ENCODE measurements at regions not wholly inside any gene's neighbourhood (a gene's known extent, or its start where the extent isn't known, plus 50 kb on each side); places are given as distances from the start of the nearest gene placed in this dataset.

DNA sequence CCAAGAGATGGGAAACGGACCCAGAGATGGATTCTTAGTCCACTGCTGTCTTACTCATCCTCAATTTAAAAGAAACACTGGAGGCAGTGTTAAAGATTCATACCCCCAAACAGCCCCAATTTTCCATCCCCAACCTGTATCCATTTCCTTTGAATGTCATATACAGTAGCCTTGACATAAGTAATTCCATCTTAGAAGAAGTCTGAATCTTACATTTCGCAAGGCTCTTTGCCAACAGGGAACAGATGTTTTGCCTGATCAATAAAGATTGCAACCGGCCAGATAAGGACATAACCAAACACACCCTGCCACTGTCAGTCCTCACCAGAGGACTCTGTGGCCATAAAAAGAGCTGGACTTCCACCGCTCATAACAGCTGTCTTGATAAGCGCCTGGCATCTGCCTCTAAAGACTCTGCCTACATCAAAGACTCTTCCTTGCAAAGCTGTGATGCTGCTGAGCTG lies 59.0 kb upstream of the MED9 start:
- DNase-seq (ENCODE audit: low read depth in 2 of 2): no peak

DNA sequence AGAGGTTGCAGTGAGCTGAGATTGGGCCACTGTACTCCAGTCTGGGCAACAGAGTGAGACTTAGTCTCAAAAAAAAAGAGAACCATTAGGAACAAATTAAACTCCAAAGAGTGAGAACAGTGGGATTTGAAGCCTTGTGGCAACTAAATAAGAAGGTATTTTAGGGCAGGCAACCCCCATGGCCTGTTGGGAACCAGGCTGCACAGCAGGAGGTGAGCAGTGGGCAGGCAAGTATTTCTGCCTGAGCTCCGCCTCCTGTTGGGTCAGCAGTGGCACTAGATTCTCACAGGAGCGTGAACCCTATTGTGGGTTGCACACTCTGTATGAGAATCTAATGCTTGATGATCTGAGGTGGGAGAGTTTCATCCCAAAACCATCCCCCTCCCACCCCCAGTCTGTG lies 57.6 kb upstream of the MED9 start:
- no peak for DNase-seq (ENCODE audit: low read depth in 2 of 2)

DNA sequence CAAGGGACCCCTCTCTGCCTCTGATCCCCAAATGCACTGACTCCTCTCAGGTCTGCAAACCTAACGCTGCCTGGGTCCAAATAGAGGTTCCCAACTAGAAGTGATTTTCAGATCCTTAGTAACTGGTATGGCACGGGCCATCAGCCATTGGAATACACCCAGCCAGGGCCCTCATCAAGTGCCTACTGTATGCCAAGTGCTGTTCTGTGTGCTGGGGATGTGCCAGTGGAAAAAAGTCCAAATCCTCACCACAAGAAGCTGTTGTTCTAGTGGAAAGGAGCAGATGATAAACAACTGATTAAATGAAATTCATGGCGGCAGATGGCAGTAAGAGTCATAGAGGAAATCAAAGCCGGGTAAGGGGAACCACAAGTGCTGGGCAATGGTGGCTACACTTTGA lies 57.2 kb upstream of the MED9 start:
- DNase-seq (ENCODE audit: low read depth in 2 of 2): no peak

DNA sequence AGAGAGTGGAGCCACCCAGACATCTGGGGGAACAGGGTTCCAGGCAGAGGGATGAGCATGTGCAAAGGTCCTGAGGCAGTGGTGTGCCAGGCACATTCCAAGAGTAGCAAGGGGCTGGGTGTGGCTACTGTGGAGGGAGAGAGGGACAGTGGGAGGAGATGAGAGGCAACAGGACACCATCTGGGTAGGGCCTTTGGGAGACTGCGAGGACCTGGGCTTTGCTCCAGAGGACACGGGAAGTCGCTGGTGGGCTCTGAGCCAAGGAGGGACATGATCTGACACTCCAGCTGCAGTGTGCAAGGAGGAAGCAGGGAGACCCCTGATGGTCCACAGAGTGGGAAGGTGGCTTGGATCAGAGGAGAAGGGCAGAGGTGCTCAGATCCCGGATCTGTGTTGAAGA lies 56.7 kb upstream of the MED9 start:
- DNase-seq (ENCODE audit: low read depth in 2 of 2): no peak

DNA sequence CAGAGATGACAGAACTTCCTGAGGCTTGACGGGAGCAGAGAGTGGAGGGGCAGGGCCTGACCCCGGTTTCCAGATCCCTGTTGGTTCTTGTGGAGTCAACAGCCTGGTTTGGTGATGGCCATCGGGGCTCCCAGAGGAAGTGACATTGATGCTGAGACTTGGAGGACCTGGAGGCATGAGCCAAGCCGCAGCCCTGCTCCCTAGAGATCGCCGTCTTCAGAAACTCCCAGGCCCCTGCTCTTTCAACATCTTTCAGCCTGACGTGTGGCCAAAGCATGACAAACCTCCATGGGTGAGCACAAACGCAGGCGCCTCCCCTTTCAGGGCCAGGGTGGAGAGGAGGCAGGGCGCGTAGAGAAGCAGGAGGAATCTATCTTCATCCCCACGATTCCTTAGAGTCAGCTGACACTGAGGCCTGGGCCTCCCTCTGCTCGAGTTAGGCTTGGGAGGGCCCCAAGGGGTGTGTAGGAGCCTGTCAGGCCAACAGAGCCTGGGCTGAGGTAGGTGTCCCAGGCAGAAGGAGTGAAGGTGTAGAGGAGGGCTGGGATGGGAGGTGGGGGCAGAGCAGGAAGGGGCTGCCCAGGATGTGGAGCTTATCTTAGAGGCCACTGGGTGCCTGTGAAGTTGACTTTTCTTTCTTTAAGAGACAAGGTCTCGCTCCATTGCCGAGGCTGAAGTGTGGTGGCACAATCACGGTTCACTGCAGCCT lies 56.1 kb upstream of the MED9 start:
- no peak for DNase-seq (ENCODE audit: low read depth in 2 of 2)

DNA sequence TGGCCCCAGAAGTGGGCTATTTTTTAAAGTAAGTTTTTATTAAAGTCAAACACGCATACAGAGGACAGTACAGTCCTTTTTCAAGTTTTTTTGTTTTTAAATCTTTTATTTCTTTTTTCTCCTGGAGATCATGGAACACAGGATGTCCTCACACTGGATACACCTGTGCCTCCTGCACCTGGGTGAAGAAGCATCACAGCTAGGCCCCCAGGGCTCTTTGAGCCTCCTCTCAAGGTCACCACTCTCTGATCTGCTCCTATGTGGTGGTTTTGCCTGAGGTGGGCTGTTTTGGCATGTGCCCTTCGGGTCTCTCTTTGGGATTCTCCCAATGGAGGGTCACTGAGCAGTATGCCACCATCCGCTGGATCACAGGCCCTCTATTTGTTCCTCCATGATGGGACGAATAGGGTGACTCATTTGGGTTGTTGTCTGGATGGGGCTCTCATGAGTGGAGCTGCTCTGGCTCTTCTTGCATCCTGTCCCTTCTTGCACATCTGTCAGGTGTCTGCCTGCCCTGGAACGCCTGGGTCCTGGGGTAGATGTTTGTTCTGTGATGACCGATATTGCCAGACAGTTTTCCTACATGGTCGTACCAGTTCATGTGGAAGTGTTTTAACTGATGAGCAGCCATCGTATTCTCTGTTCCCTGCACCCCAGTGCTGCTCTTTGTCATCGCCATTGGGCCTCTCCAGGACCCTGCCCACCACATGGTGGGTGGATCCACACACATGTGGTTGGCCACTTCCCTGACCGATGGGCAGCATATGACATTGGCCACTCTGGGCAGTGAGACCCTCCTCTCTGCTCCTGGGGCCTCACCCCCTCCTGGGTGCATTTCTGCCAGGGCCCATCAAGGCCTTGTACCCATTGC lies 55.2 kb upstream of the MED9 start:
- DNase-seq (ENCODE audit: low read depth in 2 of 2): no peak

DNA sequence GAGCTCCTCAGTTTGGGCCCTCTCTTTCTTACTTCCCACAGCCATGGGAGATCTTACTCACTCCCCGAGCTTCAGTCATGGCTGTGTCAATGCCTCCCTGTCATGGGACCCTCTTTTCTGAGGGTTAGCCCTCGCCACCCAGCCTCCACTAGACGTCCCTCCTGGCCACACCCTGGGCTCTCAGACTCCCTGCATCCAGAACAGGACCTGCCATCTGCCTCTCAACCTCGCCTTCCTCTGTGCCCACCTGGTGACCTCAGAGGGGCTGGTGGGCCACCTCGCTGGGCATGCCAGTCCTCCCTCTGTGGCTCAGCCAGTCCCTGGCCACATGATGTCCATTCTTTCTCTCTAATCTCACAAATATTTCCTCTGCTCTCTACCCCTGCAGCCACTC lies 54.6 kb upstream of the MED9 start:
- DNase-seq (ENCODE audit: low read depth in 2 of 2): no peak

DNA sequence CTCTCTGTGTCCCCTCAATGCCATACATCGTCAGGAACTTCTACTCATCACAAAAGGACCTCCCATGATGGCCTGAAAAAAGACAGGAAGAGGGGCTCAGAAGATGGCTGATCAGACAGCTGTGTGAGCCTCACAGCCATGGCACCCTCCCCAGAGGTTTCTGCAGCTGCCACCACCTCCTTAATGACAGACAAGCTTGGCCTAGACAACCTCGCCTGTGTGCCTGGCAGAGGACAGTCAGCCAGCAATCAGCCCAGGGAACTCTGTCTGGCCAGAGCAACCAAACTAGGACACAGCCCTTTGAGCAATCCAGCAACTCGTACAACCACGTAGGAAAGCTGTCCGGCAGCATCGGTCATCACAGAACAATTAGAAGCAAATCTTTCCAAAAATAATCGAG lies 54.2 kb upstream of the MED9 start:
- no peak for DNase-seq (ENCODE audit: low read depth in 2 of 2)

DNA sequence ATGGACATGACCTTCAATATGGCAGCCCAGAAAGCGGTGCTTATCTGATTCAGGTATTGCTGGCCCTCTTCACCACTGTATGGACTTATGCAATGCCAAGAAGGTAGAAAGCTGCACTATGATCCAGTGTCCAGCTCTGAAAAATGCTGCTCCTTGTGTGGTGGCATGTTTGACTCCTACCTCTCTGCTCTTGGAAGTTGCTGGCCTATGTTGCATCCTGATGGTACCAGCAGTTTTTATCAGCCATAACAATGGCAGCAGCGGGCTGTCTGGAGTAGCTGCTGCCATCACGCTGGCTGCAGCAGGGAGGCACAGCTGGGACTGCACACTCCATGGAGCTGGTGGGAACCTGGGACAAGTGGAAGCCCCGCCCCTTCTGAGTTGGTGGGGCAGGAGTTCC lies 53.1 kb upstream of the MED9 start:
- DNase-seq (ENCODE audit: low read depth in 2 of 2): no peak

DNA sequence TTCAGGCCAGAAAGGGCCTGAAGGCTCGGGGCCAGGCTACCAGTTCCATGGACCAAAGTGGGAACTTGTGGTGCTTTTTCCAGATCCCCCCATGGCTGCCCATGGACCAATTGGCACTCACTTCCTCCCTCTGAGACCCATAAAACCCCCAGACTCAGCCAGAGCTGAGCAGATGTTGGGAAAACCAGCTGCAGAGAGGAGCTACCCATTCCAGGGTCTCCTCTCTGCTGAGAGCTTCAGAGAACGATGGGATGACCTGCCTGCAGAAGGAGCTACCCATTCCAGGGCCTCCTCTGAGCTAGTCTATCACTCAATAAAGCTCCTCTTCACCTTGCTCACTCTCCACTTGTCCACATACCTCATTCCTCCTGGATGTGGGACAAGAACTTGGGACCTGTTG lies 52.2 kb upstream of the MED9 start:
- no peak for DNase-seq (ENCODE audit: low read depth in 2 of 2)

DNA sequence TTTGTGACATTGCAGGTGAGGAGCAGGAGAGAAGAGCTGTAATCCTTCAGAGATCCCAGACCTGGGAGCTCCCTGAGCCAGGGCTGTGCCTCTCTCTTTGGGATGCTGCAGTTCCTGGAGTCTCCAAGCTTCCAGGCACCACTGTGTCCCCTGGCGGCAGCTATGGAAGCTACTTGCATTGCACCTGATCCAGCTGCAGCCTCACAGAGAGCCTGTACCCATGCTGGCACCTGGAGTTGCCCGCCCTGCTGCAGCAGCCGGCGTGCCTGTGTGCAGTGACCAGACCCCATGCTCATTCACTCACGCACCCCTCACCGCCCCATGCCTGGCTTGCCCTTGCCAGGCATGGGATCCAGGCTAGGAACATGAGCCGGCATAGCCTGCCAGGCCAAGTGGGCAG lies 51.8 kb upstream of the MED9 start:
- no peak for DNase-seq (ENCODE audit: low read depth in 2 of 2)

DNA sequence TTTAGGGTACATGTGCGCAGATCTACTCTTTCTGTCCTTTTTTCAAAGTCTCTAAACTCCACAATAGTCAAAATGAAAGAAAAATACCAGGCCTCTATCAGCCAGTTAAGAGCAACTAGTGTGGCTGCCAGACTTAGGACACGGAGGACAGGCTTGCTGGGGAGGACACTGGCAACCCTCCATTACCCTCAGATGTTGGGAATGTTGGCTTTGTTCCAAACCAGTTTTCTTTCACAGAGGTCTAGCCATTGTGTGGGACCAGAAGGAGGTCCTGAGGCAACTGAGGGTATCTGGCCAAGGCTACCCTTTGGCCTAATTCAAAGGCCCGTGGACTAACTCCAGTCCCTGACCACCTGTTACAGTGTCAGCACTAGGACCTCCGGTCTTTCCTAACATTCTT lies 51.2 kb upstream of the MED9 start:
- DNase-seq (ENCODE audit: low read depth in 2 of 2): no peak

DNA sequence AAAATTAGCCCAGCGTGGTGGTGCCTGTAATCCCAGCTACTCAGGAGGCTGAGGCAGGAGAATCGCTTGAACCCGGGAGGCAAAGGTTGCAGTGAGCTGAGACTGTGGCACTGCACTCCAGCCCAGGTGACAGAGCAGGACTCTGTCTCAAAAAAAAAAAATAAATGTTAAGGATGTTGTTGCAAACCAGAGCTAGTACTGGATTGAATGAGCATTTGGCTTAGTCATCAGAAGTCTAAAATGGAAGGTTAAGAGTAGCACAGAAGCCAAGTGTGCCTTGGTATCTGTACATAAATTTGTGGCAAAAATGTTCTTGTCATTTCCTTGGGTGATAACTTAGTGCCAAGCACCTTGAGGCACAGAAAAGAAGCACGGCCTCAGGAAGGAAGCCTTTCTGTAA lies 50.6 kb upstream of the MED9 start:
- DNase-seq (ENCODE audit: low read depth in 2 of 2): no peak

Measured in stimulated activated CD4-positive, alpha-beta T cell treated with anti-CD3 and anti-CD28 coated beads, Interleukin-15, amount 100 ng/mL, for 48 hours (primary cell).